Trophoblast cell (in vitro differentiated cells and primary cell): ENCODE measurements at regions not wholly inside any gene's neighbourhood (a gene's known extent, or its start where the extent isn't known, plus 50 kb on each side); places are given as distances from the start of the nearest gene placed in this dataset.

ENCODE experiments used
- DNase-seq, 2 donors: peaks; one replicate each; pipeline ENCODE4 v3.0.0-alpha.2; 2016
- H2AFZ ChIP-seq: 2 replicates; pipeline ENCODE4 v1.6.1; 2013; ENCODE audit warnings: low read length, moderate library complexity, mild to moderate bottlenecking; ENCODE audit not compliant: insufficient read depth, poor library complexity
- H2AK5ac ChIP-seq: 2 replicates; pipeline ENCODE4 v1.6.1; 2013; ENCODE audit warnings: mild to moderate bottlenecking, low read length
- H2BK120ac ChIP-seq: 2 replicates; pipeline ENCODE4 v1.6.1; 2013; ENCODE audit warnings: low read length, mild to moderate bottlenecking, moderate library complexity; ENCODE audit not compliant: insufficient read depth, poor library complexity
- H2BK12ac ChIP-seq: 2 replicates; pipeline ENCODE4 v1.6.1; 2013; ENCODE audit warnings: mild to moderate bottlenecking, low read length, moderate library complexity
- H2BK5ac ChIP-seq: 2 replicates; pipeline ENCODE4 v1.6.1; 2013; ENCODE audit warnings: low read length, low read depth, moderate library complexity, mild to moderate bottlenecking; ENCODE audit not compliant: poor library complexity
- H3K14ac ChIP-seq: 2 replicates; pipeline ENCODE4 v1.6.1; 2013; ENCODE audit warnings: mild to moderate bottlenecking, low read length
- H3K18ac ChIP-seq: 2 replicates; pipeline ENCODE4 v1.6.1; 2013; ENCODE audit warnings: mild to moderate bottlenecking, low read length
- H3K23ac ChIP-seq: 2 replicates; pipeline ENCODE4 v1.6.1; 2013; ENCODE audit warnings: low read length
- H3K27ac ChIP-seq: 2 replicates; pipeline ENCODE4 v1.5.1; 2013; ENCODE audit warnings: low read depth, mild to moderate bottlenecking, inconsistent platforms, low read length, moderate library complexity
- H3K27me3 ChIP-seq: 2 replicates; pipeline ENCODE4 v1.6.1; 2013; ENCODE audit warnings: inconsistent platforms, mild to moderate bottlenecking, low read length, moderate library complexity; ENCODE audit not compliant: insufficient read depth
- H3K36me3 ChIP-seq, 2 experiments: 1 replicate in 1 of 2; 2 replicates in 1 of 2; pipeline ENCODE4 v1.6.1; 2013; ENCODE audit warnings: low read length in 2 of 2, mild to moderate bottlenecking in 2 of 2, moderate library complexity in 1 of 2; ENCODE audit not compliant: insufficient read depth in 2 of 2, control insufficient read depth in 1 of 2
- H3K4ac ChIP-seq: 2 replicates; pipeline ENCODE4 v1.6.1; 2013; ENCODE audit warnings: low read depth, mild to moderate bottlenecking, low read length, moderate library complexity
- H3K4me1 ChIP-seq, 2 experiments: 1 replicate in 1 of 2; 2 replicates in 1 of 2; pipeline ENCODE4 v1.6.1; 2013; ENCODE audit warnings: low read length in 2 of 2, mild to moderate bottlenecking in 2 of 2, moderate library complexity in 1 of 2; ENCODE audit not compliant: insufficient read depth in 2 of 2, control insufficient read depth in 1 of 2
- H3K4me2 ChIP-seq: 2 replicates; pipeline ENCODE4 v1.6.1; 2013; ENCODE audit warnings: inconsistent platforms, mild to moderate bottlenecking, low read length, moderate library complexity
- H3K4me3 ChIP-seq: 2 replicates; pipeline ENCODE4 v1.5.1; 2013; ENCODE audit warnings: mild to moderate bottlenecking, low read depth, low read length, inconsistent platforms
- H3K79me1 ChIP-seq: one replicate; pipeline ENCODE4 v1.6.1; 2013; ENCODE audit warnings: low read length
- H3K79me2 ChIP-seq: 2 replicates; pipeline ENCODE4 v1.6.1; 2013; ENCODE audit warnings: low read length, mild to moderate bottlenecking; ENCODE audit not compliant: control insufficient read depth, insufficient read depth, poor library complexity
- H3K9ac ChIP-seq: 2 replicates; pipeline ENCODE4 v1.6.1; 2013; ENCODE audit warnings: mild to moderate bottlenecking, low read length
- H3K9me3 ChIP-seq: 2 replicates; pipeline ENCODE4 v1.6.1; 2013; ENCODE audit warnings: low read depth, mild to moderate bottlenecking, control low read depth, inconsistent platforms, low read length; ENCODE audit not compliant: insufficient read depth
- H4K12ac ChIP-seq: 2 replicates; pipeline ENCODE4 v1.6.1; 2013; ENCODE audit warnings: low read depth, mild to moderate bottlenecking, low read length, moderate library complexity
- H4K8ac ChIP-seq: 2 replicates; pipeline ENCODE4 v1.6.1; 2013; ENCODE audit warnings: low read depth, mild to moderate bottlenecking, low read length, moderate library complexity
- H4K91ac ChIP-seq: one replicate; pipeline ENCODE4 v1.6.1; 2013; ENCODE audit warnings: low read depth, mild to moderate bottlenecking, low read length, moderate library complexity
- WGBS: extraction: QIAGEN DNeasy Blood & Tissue Kit; methylation state at CpG from one replicate; pipeline ENCODE4 v1.1.7; 2013; ENCODE audit warnings: missing lambda C conversion rate; ENCODE audit not compliant: insufficient read length, insufficient coverage; ENCODE audit errors: extremely low coverage; 5-methylcytosine and 5-hydroxymethylcytosine counted together

GRCh38 chr4:31141832-31142142 lies 421.6 kb downstream of the PCDH7 start:
- Histone ChIP-seq H3K79me2 (no peaks in the 10 kb centered on the region), H3K36me3 (peaks cover 0 to 3% of the 10 kb centered on the region in 2 experiments), H3K27me3 (no peaks in the 10 kb centered on the region), H3K9me3 (no peaks in the 10 kb centered on the region), H2BK12ac (no peak overlapping the region), H4K12ac (no peak overlapping the region), H4K91ac (no peak overlapping the region), H3K18ac (no peak overlapping the region), H2AFZ (no peak overlapping the region), H3K4me1 (no peaks in the 10 kb centered on the region), H2BK120ac (no peak overlapping the region), H3K23ac (no peak overlapping the region), H3K79me1 (no peaks in the 10 kb centered on the region), H4K8ac (no peak overlapping the region), H2BK5ac (no peak overlapping the region), H3K4ac (no peak overlapping the region), H3K9ac (no peak overlapping the region), H3K14ac (no peak overlapping the region), H3K27ac (no peak overlapping the region), H2AK5ac (no peak overlapping the region), H3K4me3 (no peak overlapping the region), H3K4me2 (no peak overlapping the region)
- no CpG with 5 or more reads among the region's 1 CpG for WGBS
- DNase-seq, result no peak

GRCh38 chr4:31146366-31146765 lies 426.2 kb downstream of the PCDH7 start:
- Histone ChIP-seq H3K4me3 (no peak overlapping the region), H3K23ac (no peak overlapping the region), H4K91ac (no peak overlapping the region), H2BK120ac (no peak overlapping the region), H2BK5ac (no peak overlapping the region), H3K27ac (no peak overlapping the region), H3K4me1 (no peaks in the 10 kb centered on the region), H3K14ac (no peak overlapping the region), H3K18ac (no peak overlapping the region), H2AK5ac (no peak overlapping the region), H4K8ac (no peak overlapping the region), H4K12ac (no peak overlapping the region), H2AFZ (no peak overlapping the region), H3K27me3 (no peaks in the 10 kb centered on the region), H3K79me1 (no peaks in the 10 kb centered on the region), H3K4ac (no peak overlapping the region), H3K79me2 (no peaks in the 10 kb centered on the region), H3K9me3 (no peaks in the 10 kb centered on the region), H3K9ac (no peak overlapping the region), H3K36me3 (peaks cover 0 to 3% of the 10 kb centered on the region in 2 experiments), H2BK12ac (no peak overlapping the region), H3K4me2 (no peak overlapping the region)
- no peak for DNase-seq
- no CpG with 5 or more reads among the region's 6 CpGs for WGBS

GRCh38 chr4:31148990-31149389 lies 428.8 kb downstream of the PCDH7 start:
- WGBS, result no CpG with 5 or more reads among the region's 1 CpG
- no peak overlapping the region for H2BK12ac ChIP-seq
- no peak overlapping the region for H2BK5ac ChIP-seq

GRCh38 chr4:31156221-31156620 lies 436.1 kb downstream of the PCDH7 start:
- H4K91ac ChIP-seq, result no peak overlapping the region
- no peak overlapping the region for H2BK12ac ChIP-seq
- H3K27me3 ChIP-seq, result no peaks in the 10 kb centered on the region
- no peak overlapping the region for H3K27ac ChIP-seq
- H4K8ac ChIP-seq, result no peak overlapping the region
- H3K14ac ChIP-seq, result no peak overlapping the region
- no peaks in the 10 kb centered on the region for H3K79me1 ChIP-seq
- no peaks in the 10 kb centered on the region for H3K9me3 ChIP-seq
- H3K9ac ChIP-seq, result no peak overlapping the region
- no peak overlapping the region for H4K12ac ChIP-seq
- no peaks in the 10 kb centered on the region for H3K36me3 ChIP-seq
- no peak overlapping the region for H3K4me2 ChIP-seq
- no peak overlapping the region for H3K18ac ChIP-seq
- H3K79me2 ChIP-seq, result no peaks in the 10 kb centered on the region
- no peak for DNase-seq
- H3K23ac ChIP-seq, result no peak overlapping the region
- H2AK5ac ChIP-seq, result no peak overlapping the region
- no peak overlapping the region for H2AFZ ChIP-seq
- H2BK5ac ChIP-seq, result no peak overlapping the region
- no peak overlapping the region for H3K4ac ChIP-seq
- H3K4me3 ChIP-seq, result no peak overlapping the region
- H2BK120ac ChIP-seq, result no peak overlapping the region
- H3K4me1 ChIP-seq, result no peaks in the 10 kb centered on the region
- no CpG with 5 or more reads among the region's 1 CpG for WGBS

More at GRCh38 chr4:31148990-31149389, 428.8 kb downstream of the PCDH7 start:
- Histone ChIP-seq H2AFZ (no peak overlapping the region), H3K4me2 (no peak overlapping the region), H3K79me1 (no peaks in the 10 kb centered on the region), H3K18ac (no peak overlapping the region), H3K4ac (no peak overlapping the region), H4K12ac (no peak overlapping the region), H3K27ac (no peak overlapping the region), H3K79me2 (no peaks in the 10 kb centered on the region), H2BK120ac (no peak overlapping the region), H4K8ac (no peak overlapping the region), H3K4me1 (no peaks in the 10 kb centered on the region), H3K4me3 (no peak overlapping the region), H3K9me3 (no peaks in the 10 kb centered on the region), H3K23ac (no peak overlapping the region), H4K91ac (no peak overlapping the region), H2AK5ac (no peak overlapping the region), H3K9ac (no peak overlapping the region), H3K27me3 (no peaks in the 10 kb centered on the region), H3K14ac (no peak overlapping the region), H3K36me3 (no peaks in the 10 kb centered on the region)
- no peak for DNase-seq
